Fibroblast of skin of left quadriceps (primary cell): ENCODE measurements at regions not wholly inside any gene's neighbourhood (a gene's known extent, or its start where the extent isn't known, plus 50 kb on each side); places are given as distances from the start of the nearest gene placed in this dataset.
A peak's percentile ranks its signal among the peaks of the same experiment; 100 is the strongest.

ENCODE experiments used
- DNase-seq, 2 experiments: peaks; one replicate each; pipeline ENCODE4 v3.0.0-alpha.2; 2013; ENCODE audit warnings: low read depth in 2 of 2

DNA sequence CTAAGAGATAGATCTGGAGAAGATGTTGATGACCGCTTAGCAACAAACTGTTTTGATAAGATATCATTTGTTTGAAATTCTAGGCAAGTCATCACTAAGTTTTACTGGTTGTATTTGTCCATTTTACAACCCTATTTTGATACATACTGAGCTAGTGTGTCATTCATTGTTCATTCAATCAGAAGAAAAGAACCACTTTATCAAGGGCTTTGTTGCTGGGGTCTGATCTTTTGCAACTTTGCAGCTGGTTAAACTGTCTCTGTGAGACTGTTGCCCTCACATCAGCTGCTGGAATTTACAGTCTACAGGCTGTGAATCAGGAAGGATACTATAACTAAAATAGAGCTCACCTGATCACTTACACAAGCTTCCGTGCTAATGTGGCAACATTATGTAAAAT is 290.5 kb downstream of the RFC3 start:
- no peak for DNase-seq

DNA sequence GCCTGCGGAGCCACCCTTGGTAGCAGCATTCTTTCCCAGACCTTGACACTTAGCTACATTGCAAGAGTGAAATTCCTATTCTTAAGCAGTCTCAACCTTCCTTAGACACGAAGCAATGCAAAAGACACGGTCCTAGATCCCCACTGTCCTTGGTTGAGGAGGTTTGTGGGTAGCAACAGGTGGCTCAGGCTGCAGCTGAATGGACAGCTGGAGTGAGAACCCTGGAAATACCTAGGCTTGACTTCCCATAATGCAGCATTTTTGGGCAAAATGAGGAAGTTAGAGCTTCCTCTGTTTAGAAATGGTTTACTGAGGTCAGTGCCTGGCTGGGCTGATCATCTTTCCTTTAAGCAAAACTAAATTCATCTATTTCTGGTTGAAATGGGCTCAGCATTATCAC is 296.6 kb downstream of the RFC3 start:
- DNase-seq = no peak

DNA sequence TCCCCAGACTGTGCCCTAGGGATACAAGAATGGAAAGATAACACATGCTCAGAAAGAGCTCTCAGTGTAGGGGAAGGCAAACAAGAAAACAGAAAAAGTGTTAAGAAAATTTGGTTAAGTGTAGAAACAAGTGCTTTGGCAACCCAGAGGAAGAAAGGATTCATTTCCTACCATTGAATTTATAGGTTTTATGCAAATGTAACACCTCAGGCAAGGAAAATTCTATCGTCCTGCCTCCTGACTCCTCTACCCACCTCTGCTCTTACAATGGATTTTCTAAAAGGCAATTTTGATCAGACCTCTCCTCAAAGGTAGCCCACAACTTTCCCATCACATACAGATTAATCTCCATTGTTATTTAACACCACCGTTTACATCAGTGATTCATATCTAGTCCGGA is 298.7 kb downstream of the RFC3 start:
- no peak for DNase-seq

DNA sequence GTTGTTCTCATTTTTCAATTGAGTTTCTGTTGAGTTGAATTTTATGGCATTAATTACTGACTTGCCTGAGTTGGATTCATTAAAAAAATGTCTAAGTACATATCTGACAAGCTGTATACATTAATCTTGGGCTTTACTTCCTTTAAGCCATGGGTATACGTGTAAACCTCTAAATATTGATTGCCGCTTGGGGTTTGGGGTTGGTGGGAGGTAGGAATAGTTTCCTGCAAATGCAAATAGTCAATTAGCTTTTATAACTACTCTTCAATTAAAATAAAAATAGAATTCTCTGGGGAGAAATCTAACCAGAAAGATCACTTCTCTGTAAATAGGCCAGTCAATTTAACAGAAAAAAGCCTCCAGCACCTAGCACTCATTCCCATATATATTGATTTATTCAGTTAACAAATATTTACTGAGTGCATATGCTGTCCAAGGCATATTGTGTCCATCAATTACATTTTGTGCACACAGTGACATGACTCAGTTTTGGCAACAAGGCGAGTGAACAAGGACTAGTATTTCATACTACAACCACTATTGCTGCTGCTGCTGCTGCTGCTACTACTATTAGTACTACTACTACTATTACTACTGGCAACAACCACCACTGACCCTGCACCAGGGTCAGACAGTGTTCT is 306.8 kb downstream of the RFC3 start:
- DNase-seq = no peak

DNA sequence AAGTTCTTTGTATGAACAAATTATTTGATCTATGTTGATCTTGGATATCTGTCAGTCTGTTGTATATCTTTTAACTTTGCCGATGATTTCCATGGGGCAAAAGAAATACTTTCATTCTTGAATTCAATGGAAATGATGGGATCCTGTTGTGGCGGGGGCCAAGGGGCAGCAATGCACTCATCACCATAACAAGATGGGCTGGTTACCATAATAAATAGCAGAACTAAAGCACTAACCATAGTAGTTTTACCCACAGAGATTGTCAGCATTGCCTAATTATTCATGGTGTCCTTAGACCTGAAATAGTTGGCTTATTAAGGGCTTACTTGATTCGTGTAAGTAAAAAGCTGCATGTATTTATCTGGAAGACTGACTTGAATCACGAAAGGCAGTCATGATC is 309.6 kb downstream of the RFC3 start:
- no peak for DNase-seq

DNA sequence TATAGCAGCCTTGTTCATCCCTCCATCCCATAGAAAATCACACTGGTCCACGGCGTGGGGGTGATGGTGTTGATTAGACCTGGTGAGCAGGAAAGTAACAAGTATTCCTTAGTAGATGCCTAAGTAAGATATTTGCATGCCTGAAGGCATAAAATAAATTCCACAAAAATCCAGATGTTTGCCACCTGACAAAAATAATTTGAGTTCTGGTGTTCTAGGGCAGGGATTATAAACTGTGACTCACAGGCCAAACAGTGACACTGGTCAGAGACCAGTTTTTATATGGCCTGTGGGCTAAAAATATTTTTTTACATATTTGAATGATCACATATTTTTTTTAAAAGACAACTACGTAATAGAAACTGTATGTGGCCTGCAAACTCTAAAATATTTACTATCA is 310.7 kb downstream of the RFC3 start:
- DNase-seq = no peak

DNA sequence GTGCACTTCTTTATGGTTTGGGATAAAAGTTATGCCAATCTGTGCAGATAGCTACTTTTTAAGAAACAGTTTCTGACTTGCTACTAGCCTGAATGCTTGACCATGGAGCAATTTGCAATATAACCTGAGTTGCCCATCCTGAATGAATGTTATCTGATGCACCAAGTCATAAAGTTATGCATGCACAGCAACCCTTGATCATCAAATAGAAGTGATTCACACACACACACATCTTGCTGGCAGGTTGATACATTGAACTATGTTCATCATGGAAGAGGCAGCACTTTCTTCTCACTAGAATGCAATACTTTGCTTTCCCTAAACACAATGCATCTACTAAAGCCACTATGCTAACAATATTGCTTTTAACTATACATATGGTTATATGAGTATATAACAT is 311.5 kb downstream of the RFC3 start:
- no peak for DNase-seq

DNA sequence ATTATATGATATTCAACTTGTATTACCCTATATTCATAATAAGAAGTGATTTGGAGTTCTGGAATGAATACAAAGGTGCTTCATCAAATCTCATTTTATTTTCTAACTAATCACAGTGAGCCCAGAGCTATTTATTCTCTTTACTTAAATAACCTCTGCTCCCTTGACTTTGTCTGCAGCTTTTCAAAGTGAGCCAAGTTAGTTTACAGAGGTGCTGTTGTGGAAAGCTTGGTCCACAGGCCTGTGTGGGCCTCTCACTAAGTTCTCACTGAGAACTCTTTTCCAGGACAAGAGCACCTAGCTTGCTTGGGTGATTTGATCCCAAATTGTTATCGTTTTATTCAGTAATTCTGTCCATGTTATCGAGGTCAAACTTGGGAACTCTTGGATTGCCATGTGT is 319.3 kb downstream of the RFC3 start:
- no peak for DNase-seq

DNA sequence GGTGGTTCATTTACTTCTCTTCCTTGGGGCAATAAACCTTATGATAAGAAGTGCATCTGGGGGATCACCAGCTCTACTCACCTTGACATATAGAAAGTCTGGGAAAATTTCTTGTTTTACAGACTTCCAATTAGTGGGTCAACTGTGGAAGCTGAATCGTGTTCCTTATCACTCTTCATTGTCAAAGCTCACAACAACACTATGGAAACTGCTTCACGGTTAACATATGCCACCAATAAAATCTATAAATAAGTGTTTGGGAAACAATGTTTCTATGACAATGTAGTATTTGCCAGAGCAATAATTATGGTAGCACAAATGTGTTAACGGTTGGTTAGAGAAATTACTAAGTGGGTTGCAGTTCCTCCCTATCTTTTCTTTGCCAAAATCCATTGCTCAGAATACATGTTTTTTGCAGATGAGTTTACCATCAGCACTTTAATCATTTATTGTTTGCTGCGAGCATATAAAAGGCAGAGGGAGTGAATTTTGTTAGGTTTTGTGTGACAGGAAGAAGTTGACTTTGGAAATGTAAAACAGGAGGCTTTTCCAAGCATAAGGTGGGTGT is 321.8 kb downstream of the RFC3 start:
- no peak for DNase-seq

DNA sequence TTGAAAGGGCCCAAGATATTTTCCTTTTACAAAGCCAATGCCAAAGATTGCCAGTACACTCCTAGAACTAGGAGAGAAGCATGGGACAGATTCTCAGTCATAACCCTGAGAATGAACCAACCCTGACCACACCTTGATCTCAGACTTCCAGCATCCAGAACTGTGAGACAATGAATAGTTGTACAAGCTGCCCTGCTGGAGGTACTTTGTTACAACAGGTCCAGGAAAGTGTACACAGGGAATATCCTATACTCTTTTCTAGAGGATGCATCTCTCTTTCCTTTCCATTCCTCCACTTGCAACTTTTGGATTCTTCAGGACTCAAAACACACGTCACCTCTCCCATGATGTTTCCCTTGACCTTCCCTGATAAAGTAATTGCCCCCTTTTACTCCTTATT is 325.7 kb downstream of the RFC3 start:
- DNase-seq = no peak

DNA sequence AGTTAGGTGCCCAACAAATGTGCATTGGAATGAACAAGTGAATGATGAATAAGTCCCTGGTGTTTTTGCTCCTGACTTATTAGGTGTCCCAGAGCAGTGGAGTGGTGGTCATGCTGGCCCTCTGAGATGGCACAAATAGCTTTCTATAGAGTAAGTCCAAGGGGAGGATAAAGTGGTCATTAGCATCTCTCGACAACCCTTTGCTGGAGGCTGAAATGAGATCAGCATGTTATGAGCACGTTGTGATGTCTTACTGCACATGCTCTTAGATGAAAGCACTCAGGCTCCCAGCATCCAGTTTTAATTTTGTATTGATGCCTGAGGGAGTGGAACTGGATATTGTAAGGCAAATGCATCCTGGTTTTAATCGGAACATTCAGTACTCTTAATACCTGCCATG is 326.2 kb downstream of the RFC3 start:
- no peak for DNase-seq

DNA sequence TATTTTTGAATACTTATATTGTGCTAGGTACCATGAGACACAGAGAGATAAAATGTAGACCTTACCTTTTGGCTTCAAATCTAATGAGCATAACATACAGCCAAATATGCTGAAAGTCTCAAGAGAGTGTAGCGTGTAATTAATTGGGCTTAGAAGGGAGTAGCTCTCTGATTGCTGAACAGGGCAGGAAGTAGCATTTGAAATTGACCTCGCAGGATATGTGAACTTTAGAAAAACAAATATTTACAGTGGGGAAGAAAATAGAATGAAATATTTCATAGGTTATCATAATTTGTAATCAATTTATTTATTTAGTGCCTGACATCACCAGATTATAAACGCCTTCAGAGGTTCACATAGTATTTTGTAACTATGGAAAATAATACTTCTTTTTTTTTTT is 327.1 kb downstream of the RFC3 start:
- no peak for DNase-seq

DNA sequence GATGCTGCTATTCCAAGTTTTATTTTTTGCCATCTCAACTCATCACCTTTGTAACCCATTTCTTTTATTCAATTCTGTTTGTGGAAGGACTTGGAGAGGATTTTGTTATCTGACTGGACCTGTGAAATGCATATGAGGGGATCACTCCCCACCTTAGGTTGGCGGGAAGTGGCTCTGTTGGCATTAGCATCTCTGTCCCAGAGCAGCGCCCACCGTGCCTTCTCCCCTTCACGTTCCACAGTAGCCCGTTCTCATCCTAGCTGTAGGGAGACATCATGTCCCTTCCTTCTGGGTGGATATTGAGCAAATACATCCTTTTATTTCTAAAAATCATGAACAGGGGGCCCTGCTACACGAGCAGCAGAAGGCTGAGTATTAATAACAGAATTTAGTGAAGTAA is 330.4 kb downstream of the RFC3 start:
- no peak for DNase-seq

DNA sequence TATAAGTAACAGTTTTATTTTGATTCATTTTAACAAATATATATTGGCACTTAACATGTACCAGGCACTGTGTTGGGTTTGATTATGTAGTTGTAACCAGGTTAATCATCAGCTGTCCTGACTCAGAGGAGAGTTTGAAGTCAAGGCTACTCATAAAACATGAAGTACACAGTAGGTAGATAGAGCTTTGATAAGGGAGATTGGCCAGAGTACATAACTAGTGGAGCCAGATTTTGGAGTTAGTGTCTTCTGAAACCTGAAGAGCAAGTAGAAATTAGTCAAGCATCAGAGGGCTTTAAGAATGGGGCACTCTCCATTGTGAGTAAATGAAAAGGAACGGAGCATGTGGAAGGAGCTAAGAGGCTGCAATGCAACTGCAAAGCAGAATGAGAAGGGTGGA is 333.9 kb downstream of the RFC3 start:
- no peak for DNase-seq

DNA sequence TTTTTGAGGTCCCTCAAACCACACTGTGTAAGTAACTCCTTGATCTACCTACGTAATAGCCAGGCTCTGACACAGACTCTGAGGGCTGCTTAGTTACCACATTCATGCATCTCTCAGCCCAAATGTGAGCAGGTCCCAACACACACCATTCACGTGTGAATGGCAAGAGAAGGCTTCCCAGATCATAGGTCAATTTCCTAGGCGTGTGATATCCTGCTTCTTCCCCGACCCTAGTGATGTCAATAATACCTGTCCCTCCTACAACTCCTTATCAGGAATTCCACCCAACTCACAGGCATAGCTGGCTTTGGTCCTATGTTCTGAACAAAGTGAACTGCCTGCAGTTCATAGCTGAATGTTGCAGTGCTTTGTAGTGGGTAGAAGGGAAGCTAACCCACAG is 334.5 kb downstream of the RFC3 start:
- DNase-seq = no peak

DNA sequence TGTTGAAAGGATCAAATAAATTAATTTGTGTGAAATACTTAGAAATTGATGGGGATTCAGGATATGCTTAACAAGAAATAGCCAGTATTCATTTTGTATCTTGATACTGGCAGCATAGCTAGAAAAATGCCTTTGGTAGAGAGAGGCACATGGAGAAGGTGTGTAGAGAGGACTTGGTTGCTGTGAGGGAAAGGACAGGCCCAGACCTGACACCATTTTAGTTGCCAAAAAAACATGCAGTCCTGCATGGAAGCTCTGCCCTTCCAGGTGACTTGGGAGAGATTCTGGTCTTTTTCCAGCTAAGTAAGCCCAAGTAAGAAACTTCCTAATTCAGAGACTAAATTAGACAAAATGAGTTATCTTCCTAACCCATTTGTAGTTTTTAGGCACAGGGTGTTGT is 335.0 kb downstream of the RFC3 start:
- no peak for DNase-seq

DNA sequence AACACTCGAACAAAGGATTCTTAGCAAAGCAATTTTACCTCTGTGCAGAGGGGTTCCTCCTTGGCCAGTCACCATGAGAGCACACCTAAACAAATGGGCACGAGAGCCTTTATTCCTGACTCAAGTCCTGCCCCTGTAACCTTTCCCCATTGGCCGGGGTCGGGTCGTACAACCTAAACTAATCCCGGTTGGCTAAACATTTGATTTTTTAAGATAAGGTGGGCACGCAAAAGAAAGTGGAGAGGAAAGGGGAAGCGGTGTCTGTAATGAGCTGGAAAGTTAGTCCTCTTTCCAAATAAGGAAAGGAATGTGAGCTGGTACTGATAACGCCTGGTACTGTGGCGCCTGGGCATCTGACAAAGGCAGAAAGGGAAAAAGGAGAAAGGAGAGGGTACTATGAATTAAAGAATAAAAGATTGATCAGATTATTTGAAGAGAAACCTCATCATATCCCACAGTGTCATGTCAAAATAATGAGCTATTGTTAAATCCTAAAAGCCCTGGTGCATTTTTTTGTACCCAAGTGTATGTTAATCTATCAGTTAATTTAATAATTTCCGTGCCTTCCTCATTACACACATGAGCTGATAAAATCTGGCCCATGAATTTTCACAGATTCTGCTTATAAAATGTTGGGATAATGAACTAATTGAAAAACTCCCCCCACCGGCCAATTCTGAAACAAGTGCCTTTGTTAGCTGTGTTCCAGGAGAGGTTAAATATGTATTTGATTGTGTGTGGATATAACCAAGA is 335.7 kb downstream of the RFC3 start:
- DNase-seq = no peak

DNA sequence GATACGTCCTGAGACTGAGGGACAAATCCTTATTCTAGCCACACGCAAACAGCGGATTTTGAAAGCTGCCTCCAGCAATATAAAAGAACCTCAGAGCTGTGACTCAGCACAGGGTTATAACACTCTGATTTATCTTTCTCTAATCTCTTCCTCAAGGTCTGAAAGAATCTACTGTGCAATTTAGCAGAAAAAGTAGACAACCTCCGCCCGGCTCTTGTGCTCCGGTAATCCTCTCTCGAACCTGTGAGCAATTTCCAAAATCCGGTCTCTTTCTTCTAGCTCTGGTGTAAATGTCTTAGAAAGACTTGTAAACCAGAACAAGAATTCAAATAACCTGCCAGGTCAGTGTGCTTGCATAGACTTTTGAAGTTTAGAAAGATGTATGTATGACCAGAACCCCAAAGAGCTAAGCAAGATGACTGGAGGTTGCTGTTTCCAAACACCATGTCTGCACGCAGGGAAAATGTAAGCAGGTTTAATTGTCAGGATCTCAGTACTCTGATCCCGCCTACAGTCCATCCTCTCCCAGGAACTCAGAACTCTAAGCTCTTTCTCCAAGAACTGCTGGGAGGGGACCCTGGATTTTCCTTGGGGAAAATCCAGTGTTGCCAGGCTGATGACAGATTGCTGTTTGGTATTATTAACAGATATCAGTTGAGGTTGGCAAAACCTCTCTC is 338.1 kb downstream of the RFC3 start:
- DNase-seq = no peak

DNA sequence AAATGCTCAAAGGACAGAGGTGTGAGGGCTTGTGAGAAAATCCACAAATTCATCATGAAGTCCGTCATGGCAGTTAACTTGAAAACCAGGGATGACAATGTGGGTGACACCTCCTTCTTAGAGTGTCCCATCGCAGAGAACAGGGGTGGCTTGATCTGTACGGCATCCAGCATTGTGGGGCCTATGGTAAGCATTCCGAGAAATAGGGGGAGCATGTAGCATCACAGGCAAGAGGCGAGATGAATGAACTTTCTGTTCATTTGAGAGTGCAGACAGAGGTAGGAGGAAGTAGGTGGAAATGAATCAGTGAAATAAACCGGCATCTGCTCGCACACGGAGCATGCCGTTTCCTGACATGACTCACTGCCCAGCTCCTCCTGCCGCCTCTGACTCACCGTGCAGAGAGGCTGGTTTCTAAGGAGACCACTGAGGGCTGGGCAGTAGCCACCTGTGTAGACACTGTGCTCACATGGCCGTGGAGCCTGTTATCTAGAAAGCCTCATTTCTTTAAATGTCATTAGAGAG is 339.0 kb downstream of the RFC3 start:
- peak; percentile 73 to 78 for DNase-seq

DNA sequence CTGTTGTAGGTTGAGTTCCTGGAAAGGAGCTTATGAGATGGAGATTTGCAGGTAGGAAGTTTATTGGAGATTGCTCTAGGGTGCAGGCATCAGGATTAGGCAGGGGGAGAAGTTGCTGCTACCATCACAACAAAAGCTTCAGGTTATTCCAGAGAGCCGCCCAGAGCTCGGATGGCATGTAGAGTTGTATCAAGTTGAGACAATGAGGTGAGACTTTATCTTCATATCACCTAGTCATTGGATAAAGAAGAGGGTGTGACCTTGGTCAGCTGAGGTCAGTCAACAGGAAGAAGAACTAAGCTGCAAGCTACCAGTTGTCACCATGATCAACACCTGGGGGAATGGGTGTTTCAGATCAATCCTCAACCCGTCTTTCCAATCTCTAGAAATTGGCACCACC is 342.0 kb downstream of the RFC3 start:
- DNase-seq = no peak

DNA sequence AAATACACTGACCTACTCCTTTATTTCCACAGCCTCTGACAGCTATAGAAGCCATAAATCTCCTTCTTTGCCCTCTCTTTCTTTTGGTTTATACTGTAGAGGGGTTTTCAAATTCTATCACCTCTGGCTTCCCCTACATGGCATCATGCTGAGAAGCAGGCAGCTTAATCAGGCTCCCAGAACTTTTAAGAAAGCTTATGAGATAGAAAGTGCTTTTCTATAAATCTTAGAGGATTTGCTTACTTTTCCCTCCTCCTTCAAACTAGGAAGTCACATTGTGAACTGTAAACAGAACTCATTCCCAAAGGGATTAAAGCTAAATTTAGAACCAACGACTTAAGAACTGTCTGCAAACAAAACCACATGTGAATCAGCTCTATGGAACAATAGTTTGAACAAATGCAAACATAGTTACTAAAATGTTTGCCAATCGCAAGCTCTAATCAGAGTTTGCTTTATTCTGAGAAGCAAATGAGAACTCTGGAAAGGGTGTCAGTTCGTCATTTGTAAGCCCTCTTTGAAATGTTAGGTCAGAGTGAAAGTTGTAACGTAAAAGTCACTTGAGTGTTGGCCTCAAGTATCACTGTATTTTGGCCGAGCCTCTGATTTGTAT is 344.1 kb downstream of the RFC3 start:
- DNase-seq = peak; percentile 59 to 62

DNA sequence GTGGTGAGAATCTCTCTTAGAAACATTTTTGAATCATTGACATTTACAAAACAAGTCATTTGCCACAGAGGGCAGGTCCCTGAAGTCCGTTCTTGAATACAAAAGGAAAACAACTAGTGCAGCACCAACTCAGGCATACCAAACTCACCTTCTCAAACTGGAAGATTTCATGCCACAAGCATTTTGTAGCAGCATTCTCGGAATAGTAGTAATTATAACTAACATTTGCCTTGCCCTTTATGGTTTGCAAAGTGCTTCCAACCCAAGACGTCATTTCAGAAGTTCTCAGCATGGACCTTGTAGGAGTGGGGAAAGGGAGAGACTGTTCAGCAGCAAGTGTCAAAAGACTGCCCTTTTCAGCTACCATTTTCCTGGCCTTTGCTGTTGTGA is 344.6 kb downstream of the RFC3 start:
- DNase-seq = peak; percentile 35 to 46
